ENCODE measurements at regions not wholly inside any gene's neighbourhood (a gene's known extent, or its start where the extent isn't known, plus 50 kb on each side); places are given as distances from the start of the nearest gene placed in this dataset.

GRCh38 chr16:85216522-85217375 lies 104.5 kb upstream of the CIBAR2 start:
- ATAC-seq (ENCODE audit: low read depth in 2 of 2) (no peak), DNase-seq (no peak)
- no peaks in the 10 kb centered on the region for H3K36me3 Mint-ChIP-seq
- H3K9me3 Mint-ChIP-seq, result no peaks in the 10 kb centered on the region
- H3K27ac Mint-ChIP-seq, result peak overlapping the region in 1 of 6 donors; percentile 10
- H3K4me3 Mint-ChIP-seq, result no peak overlapping the region
- peaks cover 0 to 23% (median 9%) of the 10 kb centered on the region in 3 donors for H3K27me3 Mint-ChIP-seq
- H3K4me1 Mint-ChIP-seq, result no peaks in the 10 kb centered on the region

GRCh38 chr16:85220125-85220839 lies 108.0 kb upstream of the CIBAR2 start:
- no peak overlapping the region for H3K4me3 Mint-ChIP-seq
- no peaks in the 10 kb centered on the region for H3K9me3 Mint-ChIP-seq
- no peaks in the 10 kb centered on the region for H3K36me3 Mint-ChIP-seq
- no peaks in the 10 kb centered on the region for H3K4me1 Mint-ChIP-seq
- no peak for ATAC-seq (ENCODE audit: low read depth in 2 of 2)
- DNase-seq, result no peak
- peaks cover 0 to 10% (median 9%) of the 10 kb centered on the region in 3 donors for H3K27me3 Mint-ChIP-seq
- H3K27ac Mint-ChIP-seq, result peak overlapping the region in 1 of 6 donors; percentile 97

GRCh38 chr16:85220964-85221731 lies 108.9 kb upstream of the CIBAR2 start:
- Mint-ChIP-seq H3K36me3 (no peaks in the 10 kb centered on the region), H3K27me3 (peaks cover 0 to 10% (median 9%) of the 10 kb centered on the region in 3 donors), H3K9me3 (no peaks in the 10 kb centered on the region), H3K27ac (no peak overlapping the region), H3K4me1 (no peaks in the 10 kb centered on the region), H3K4me3 (peak overlapping the region in 1 of 8 donors; percentile 42)
- no peak for DNase-seq
- no peak for ATAC-seq (ENCODE audit: low read depth in 2 of 2)

- Mint-ChIP-seq H3K27me3 (peaks cover 0 to 10% (median 9%) of the 10 kb centered on the region in 3 donors), H3K9me3 (no peaks in the 10 kb centered on the region), H3K4me3 (no peak overlapping the region), H3K4me1 (peaks cover 0 to 4% (median 0%) of the 10 kb centered on the region in 3 donors), H3K36me3 (no peaks in the 10 kb centered on the region), H3K27ac (no peak overlapping the region)
- DNase-seq, result no peak
- ATAC-seq (ENCODE audit: low read depth in 2 of 2), result no peak
Observed at GRCh38 chr16:85221771-85222154, 109.5 kb upstream of the CIBAR2 start.

GRCh38 chr16:85222155-85222863 lies 110.0 kb upstream of the CIBAR2 start:
- H3K36me3 Mint-ChIP-seq, result no peaks in the 10 kb centered on the region
- no peak for DNase-seq
- H3K9me3 Mint-ChIP-seq, result no peaks in the 10 kb centered on the region

GRCh38 chr16:85225257-85225656 lies 113.0 kb upstream of the CIBAR2 start:
- H3K4me1 Mint-ChIP-seq, result peaks cover 11 to 14% (median 14%) of the 10 kb centered on the region in 3 donors
- peaks cover 3 to 21% (median 17%) of the 10 kb centered on the region in 3 donors for H3K27me3 Mint-ChIP-seq
- ATAC-seq (ENCODE audit: low read depth in 2 of 2), result no peak
- peak overlapping the region in 1 of 6 donors; percentile 41 for H3K27ac Mint-ChIP-seq
- H3K4me3 Mint-ChIP-seq, result no peak overlapping the region
- no peaks in the 10 kb centered on the region for H3K36me3 Mint-ChIP-seq
- DNase-seq, result no peak
- H3K9me3 Mint-ChIP-seq, result no peaks in the 10 kb centered on the region

More at GRCh38 chr16:85222155-85222863, 110.0 kb upstream of the CIBAR2 start:
- Mint-ChIP-seq H3K27me3 (peaks cover 0 to 13% (median 12%) of the 10 kb centered on the region in 3 donors), H3K27ac (no peak overlapping the region), H3K4me3 (no peak overlapping the region), H3K4me1 (peaks cover 4 to 10% (median 4%) of the 10 kb centered on the region in 3 donors)
- no peak for ATAC-seq (ENCODE audit: low read depth in 2 of 2)

- no peak overlapping the region for H3K27ac Mint-ChIP-seq
- no peak for ATAC-seq (ENCODE audit: low read depth in 2 of 2)
- peaks cover 3 to 20% (median 15%) of the 10 kb centered on the region in 3 donors for H3K27me3 Mint-ChIP-seq
- peaks cover 11 to 14% (median 14%) of the 10 kb centered on the region in 3 donors for H3K4me1 Mint-ChIP-seq
- no peak overlapping the region for H3K4me3 Mint-ChIP-seq
- DNase-seq, result no peak
- peaks cover 0 to 3% (median 0%) of the 10 kb centered on the region in 7 donors for H3K9me3 Mint-ChIP-seq
- no peaks in the 10 kb centered on the region for H3K36me3 Mint-ChIP-seq
Observed at GRCh38 chr16:85225721-85226120, 113.4 kb upstream of the CIBAR2 start.

GRCh38 chr16:85227084-85227945 lies 115.0 kb upstream of the CIBAR2 start:
- peaks cover 13 to 28% (median 18%) of the 10 kb centered on the region in 3 donors for H3K27me3 Mint-ChIP-seq
- H3K9me3 Mint-ChIP-seq, result peaks cover 0 to 9% (median 0%) of the 10 kb centered on the region in 7 donors
- H3K4me1 Mint-ChIP-seq, result peaks cover 11 to 14% (median 14%) of the 10 kb centered on the region in 3 donors
- DNase-seq (no peak), ATAC-seq (ENCODE audit: low read depth in 2 of 2) (no peak)
- no peaks in the 10 kb centered on the region for H3K36me3 Mint-ChIP-seq
- peak overlapping the region in 2 of 6 donors; percentile 9 to 48 for H3K27ac Mint-ChIP-seq
- no peak overlapping the region for H3K4me3 Mint-ChIP-seq

- Mint-ChIP-seq H3K4me3 (no peak overlapping the region), H3K4me1 (peaks cover 11 to 14% (median 14%) of the 10 kb centered on the region in 3 donors), H3K9me3 (peaks cover 0 to 9% (median 0%) of the 10 kb centered on the region in 7 donors), H3K36me3 (no peaks in the 10 kb centered on the region), H3K27me3 (peaks cover 13 to 31% (median 21%) of the 10 kb centered on the region in 3 donors), H3K27ac (peak overlapping the region in 1 of 6 donors; percentile 61)
- no peak for DNase-seq
- ATAC-seq (ENCODE audit: low read depth in 2 of 2), result no peak
Observed at GRCh38 chr16:85227946-85228862, 115.9 kb upstream of the CIBAR2 start.

- DNase-seq (no peak), ATAC-seq (ENCODE audit: low read depth in 2 of 2) (no peak)
- H3K4me3 Mint-ChIP-seq, result no peak overlapping the region
- H3K27me3 Mint-ChIP-seq, result peaks cover 13 to 39% (median 27%) of the 10 kb centered on the region in 3 donors
- no peaks in the 10 kb centered on the region for H3K36me3 Mint-ChIP-seq
- H3K4me1 Mint-ChIP-seq, result peaks cover 11 to 14% (median 14%) of the 10 kb centered on the region in 3 donors
- peaks cover 0 to 9% (median 0%) of the 10 kb centered on the region in 7 donors for H3K9me3 Mint-ChIP-seq
- H3K27ac Mint-ChIP-seq, result no peak overlapping the region
Observed at GRCh38 chr16:85228970-85229430, 116.7 kb upstream of the CIBAR2 start.

GRCh38 chr16:85229869-85230462 lies 117.7 kb upstream of the CIBAR2 start:
- no peak for DNase-seq
- Mint-ChIP-seq H3K36me3 (no peaks in the 10 kb centered on the region), H3K4me1 (peaks cover 11 to 15% (median 14%) of the 10 kb centered on the region in 3 donors), H3K27ac (no peak overlapping the region), H3K9me3 (peaks cover 0 to 9% (median 0%) of the 10 kb centered on the region in 7 donors), H3K27me3 (peaks cover 13 to 45% (median 35%) of the 10 kb centered on the region in 3 donors), H3K4me3 (no peak overlapping the region)
- ATAC-seq (ENCODE audit: low read depth in 2 of 2), result no peak

Data from naive B cell (primary cell).